ENCODE measurements at regions not wholly inside any gene's neighbourhood (a gene's known extent, or its start where the extent isn't known, plus 50 kb on each side); places are given as distances from the start of the nearest gene placed in this dataset.

DNA sequence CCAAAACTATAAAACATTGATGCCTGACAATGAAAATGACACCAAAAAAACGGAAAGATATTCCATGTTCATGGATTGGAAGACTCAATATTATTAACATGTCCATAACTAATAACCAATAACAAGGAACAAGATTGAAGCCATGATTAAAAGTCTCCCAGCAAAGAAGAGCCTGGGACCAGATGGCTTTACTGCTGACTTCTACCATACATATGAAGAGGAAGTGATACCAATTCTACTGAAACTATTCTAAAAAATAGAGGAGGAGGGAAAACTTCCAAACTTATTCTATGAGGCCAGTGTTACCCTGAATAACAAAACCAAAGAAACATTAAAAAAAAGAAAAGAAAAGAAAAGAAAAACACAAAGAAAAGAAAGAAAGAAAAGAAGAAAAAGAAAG, 54.6 kb upstream of the ATF7IP start:
- TF ChIP-seq, protein P1, sequence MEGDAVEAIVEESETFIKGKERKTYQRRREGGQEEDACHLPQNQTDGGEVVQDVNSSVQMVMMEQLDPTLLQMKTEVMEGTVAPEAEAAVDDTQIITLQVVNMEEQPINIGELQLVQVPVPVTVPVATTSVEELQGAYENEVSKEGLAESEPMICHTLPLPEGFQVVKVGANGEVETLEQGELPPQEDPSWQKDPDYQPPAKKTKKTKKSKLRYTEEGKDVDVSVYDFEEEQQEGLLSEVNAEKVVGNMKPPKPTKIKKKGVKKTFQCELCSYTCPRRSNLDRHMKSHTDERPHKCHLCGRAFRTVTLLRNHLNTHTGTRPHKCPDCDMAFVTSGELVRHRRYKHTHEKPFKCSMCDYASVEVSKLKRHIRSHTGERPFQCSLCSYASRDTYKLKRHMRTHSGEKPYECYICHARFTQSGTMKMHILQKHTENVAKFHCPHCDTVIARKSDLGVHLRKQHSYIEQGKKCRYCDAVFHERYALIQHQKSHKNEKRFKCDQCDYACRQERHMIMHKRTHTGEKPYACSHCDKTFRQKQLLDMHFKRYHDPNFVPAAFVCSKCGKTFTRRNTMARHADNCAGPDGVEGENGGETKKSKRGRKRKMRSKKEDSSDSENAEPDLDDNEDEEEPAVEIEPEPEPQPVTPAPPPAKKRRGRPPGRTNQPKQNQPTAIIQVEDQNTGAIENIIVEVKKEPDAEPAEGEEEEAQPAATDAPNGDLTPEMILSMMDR (conservative IDR thresholded peaks at IDR 0.05; ENCODE audit: low read depth, low read length) = no peak
- TF ChIP-seq EZH2phosphoT487 (IDR thresholded peaks at IDR 0.05; ENCODE audit: borderline replicate concordance, low read length) (no peak), EZH2 (IDR thresholded peaks at IDR 0.05; ENCODE audit: low read length, unreplicated experiment) (no peak)
